GM10266 (cell line): ENCODE measurements at regions not wholly inside any gene's neighbourhood (a gene's known extent, or its start where the extent isn't known, plus 50 kb on each side); places are given as distances from the start of the nearest gene placed in this dataset.

Experiments
- DNase-seq: peaks from one replicate; pipeline ENCODE4 v3.0.0; 2012; ENCODE audit errors: extremely low spot score
- CTCF ChIP-seq: IDR thresholded peaks from 2 replicates; pipeline ENCODE4 v1.5.1; 2012; ENCODE audit warnings: mild to moderate bottlenecking, low read depth; ENCODE audit not compliant: control insufficient read depth, insufficient read depth; ENCODE audit errors: missing control alignments

DNA sequence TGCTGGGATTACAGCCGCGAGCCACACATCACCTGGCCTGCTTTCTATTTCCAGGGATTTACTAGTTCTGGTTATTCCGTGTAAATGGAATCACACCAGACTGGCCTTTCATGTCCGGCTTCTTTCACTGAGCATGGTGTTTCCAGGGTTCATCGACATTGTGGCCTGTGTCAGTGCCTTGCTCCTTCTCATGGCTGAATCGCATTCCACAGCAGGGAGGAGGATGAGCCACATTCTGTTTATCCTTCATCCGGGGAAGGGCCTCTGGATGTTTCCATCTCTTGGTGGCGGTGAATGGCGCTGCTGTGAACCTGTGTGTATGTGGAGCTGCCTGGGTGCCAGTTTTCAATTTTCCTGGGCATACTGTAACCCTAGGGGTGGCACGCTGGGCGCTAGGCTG lies 58.7 kb upstream of the RNU6ATAC start:
- no peak for DNase-seq
- TF ChIP-seq CTCF, result no peak

- no peak for TF ChIP-seq CTCF
- DNase-seq, result no peak
Observed at GRCh38 chr9:134223591-134224122, 59.3 kb upstream of the RNU6ATAC start.

- no peak for DNase-seq
- TF ChIP-seq CTCF, result no peak
Observed at GRCh38 chr9:134224127-134224526, 59.8 kb upstream of the RNU6ATAC start.

DNA sequence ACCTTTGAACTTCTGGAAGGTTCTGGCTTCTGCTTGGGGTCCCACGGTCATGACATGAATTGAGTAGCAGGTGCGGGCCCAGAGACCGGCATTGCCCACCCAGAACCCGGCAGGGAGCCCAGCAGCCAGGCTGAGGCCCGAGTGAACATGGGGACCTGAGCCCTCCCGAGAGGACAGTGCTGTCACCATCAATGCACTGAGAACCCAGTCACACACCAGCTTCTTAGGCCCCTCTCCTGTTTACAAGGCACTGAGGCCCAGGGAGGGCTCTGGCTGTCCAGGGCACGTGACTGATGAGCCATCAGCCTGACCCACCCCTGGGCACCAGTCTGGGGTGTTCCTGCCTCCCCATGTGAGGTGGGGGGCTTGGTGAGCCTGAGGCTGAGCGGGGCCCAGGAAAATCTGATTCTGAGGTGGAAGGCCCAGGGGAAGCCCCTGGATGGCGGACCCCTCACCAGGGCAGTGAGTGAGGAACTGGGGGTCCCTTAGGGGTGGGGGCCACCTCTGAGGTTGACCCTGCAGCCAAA lies 60.3 kb upstream of the RNU6ATAC start:
- no peak for DNase-seq
- TF ChIP-seq CTCF, result no peak

DNA sequence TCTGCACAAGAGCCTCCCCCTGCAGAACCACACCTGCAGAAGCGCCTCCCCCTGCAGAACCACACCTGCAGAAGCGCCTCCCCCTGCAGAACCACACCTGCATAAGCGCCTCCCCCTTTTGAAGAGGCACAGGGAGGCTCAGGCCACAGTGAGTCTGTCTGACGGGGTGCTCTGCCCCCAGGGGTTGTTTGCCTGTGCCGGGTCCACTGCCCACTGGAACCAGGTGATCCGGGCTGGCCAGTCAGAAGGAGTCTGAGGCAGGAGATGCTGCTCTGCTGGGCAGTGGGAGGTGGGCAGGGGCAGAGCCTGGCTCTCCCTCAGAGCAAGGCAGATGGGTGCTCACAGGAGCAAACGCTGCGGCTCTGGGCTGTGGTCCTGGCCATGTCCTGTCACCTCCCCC lies 60.8 kb upstream of the RNU6ATAC start:
- no peak for TF ChIP-seq CTCF
- no peak for DNase-seq

DNA sequence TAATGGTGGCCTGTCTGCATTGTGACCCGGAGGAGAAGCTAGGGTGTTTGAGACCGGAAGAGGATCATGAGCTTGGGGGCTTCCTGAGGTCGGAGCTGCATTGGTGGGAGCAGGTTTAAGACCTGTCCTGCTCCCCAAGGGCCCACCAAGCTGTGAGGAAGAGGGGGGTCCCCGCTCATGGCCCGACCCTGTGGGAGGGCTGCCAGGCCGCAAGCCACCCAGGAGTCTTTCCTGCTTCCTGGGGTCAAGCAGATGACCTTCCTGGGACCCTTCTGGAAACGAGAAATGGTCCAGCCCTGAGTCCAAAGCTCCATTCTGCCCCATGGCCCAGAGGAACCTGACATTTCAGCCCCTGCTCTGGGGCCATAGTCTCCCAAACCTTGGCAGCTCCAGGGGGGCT lies 61.5 kb upstream of the RNU6ATAC start:
- no peak for TF ChIP-seq CTCF
- no peak for DNase-seq

- no peak for TF ChIP-seq CTCF
- no peak for DNase-seq
Observed at GRCh38 chr9:134226221-134226930, 62.0 kb upstream of the RNU6ATAC start.
